AG04449 (cell line): ENCODE measurements at regions not wholly inside any gene's neighbourhood (a gene's known extent, or its start where the extent isn't known, plus 50 kb on each side); places are given as distances from the start of the nearest gene placed in this dataset.

ENCODE experiments used
- CTCF ChIA-PET: fragments of 350-600 bp; formaldehyde crosslinking; extraction: SDS; loops from one replicate; lab custom pipeline; 2021; ENCODE audit warnings: antibody characterized with exemption; lab: Yijun Ruan, JAX
- POLR2A ChIA-PET: fragments of 400-600, 350-600 bp; formaldehyde crosslinking; extraction: SDS; loops from one replicate; lab custom pipeline; 2020; ENCODE audit warnings: antibody characterized with exemption, inconsistent platforms; lab: Yijun Ruan, JAX
- DNase-seq: peaks from one replicate; pipeline ENCODE4 v3.0.0-alpha.2; 2010; ENCODE audit warnings: low read depth, low spot score
- H3K4me3 ChIP-seq: 2 replicates; pipeline ENCODE4 v1.5.1; 2011; ENCODE audit warnings: low read depth, mild to moderate bottlenecking, control low read depth, low read length
- CTCF ChIP-seq: IDR thresholded peaks from one replicate; pipeline ENCODE4 v1.5.1; 2011; ENCODE audit warnings: mild to moderate bottlenecking, moderate library complexity, low read length, control low read depth, inconsistent platforms; ENCODE audit not compliant: insufficient read depth; ENCODE audit errors: missing control alignments

DNA sequence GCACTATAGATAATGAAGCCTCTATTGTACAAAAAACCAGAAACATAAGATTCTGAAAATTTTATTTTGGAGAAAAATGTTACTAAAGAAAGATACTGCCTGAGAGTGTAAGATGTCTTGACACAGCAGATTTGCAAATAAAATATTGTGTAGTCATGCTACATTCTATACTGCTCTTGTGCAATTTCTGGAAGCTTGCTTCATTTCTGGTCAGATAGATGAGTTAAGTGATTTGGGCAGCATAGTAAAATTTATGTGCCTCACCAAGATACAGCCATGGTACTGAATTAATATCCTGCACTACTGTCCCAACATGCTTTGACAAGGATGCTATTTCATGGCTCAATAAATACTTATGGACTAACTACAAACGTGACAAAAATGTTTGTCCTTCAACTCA lies 55.1 kb upstream of the STARD13 start:
- CTCF ChIA-PET = no interaction called here
- H3K4me3 ChIP-seq = no peak overlapping the region
- DNase-seq = no peak
- no peak for TF ChIP-seq CTCF
- POLR2A ChIA-PET = no interaction called here

DNA sequence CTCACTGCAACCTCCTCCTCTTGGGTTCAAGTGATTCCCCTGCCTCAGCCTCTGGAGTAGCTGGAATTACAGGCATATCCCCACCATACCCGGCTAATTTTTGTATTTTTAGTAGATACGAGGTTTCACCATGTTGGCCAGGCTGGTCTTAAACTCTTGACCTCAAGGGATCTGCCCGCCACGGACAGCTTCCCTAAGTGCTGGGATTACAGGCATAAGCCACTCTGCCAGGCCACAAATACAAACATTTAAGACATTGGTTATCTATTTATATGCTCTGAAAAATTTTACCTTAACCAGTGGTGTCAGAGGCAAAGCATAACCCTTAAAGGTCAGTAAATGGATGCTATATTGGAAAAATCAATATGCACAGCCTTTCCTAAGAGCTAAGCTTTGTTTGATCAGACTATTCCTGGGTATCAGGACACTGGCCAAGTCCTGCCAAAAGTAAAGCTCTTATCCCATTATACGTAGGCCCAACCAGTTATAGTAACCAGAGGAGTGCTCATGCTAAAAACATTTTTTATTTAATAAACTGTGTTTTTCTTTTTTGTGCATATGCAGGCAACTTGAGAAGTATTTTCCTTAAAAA lies 56.4 kb upstream of the STARD13 start:
- ChIA-PET POLR2A (no interaction called here), CTCF (no interaction called here)
- H3K4me3 ChIP-seq = no peak overlapping the region
- no peak for TF ChIP-seq CTCF
- DNase-seq = no peak

GRCh38 chr13:33345842-33346241 lies 60.3 kb upstream of the STARD13 start:
- no peak overlapping the region for H3K4me3 ChIP-seq
- ChIA-PET CTCF (interaction anchor here (0.7 to 1.8 kb wide), 3 partner anchors 8 to 197 kb away, joined by 3 to 4 read pairs (median 3); no protein-coding TSS in a partner anchor), POLR2A (no interaction called here)
- no peak for TF ChIP-seq CTCF
- DNase-seq = no peak

DNA sequence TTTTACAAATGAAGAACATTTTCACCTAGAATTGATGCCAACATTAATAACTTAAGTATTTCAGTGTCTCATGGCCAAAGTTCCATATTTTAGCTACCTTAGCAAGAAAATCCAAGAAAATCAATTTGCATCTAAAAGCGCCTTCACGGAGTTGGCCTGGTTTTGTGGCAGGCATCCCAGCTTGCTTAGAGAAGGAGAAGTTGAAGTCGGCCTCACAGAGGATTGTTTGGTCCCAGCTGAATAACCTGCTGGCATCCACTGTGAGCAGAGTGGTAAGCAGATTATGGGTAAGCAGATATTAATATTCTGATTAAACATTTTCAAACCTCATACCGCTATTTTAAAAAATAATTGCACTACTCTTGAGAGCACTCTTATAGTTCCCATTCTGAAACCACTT lies 62.3 kb upstream of the STARD13 start:
- CTCF ChIA-PET = no interaction called here
- no peak overlapping the region for H3K4me3 ChIP-seq
- no peak for DNase-seq
- no peak for TF ChIP-seq CTCF
- POLR2A ChIA-PET = no interaction called here

DNA sequence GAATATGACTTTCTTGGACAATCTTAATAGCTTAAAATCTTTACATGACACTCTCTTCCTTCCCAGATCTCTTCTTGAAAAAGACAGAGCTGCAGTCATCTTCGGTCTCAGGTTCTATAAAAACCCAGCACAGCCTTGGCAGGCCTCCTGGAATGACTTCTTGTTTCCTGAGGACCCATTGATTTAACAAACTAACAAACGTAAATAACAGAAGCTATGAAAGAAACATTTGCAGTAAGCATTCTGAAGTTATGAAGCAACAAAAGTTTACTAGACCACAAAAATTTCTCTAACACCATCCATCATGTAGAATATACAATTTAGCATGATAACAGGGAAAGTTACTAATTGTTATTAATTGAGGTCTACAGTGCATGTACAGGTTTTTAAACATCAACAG lies 62.8 kb upstream of the STARD13 start:
- no peak overlapping the region for H3K4me3 ChIP-seq
- CTCF ChIA-PET = interaction anchor here (0.8 kb wide), 1 partner anchor 195 kb away, joined by 3 read pairs; no protein-coding TSS in a partner anchor
- TF ChIP-seq CTCF = no peak
- no peak for DNase-seq
- POLR2A ChIA-PET = no interaction called here

GRCh38 chr13:33349288-33349985 lies 63.9 kb upstream of the STARD13 start:
- peak overlapping the region; percentile 73 for H3K4me3 ChIP-seq
- DNase-seq = no peak
- ChIA-PET POLR2A (no interaction called here), CTCF (interaction anchor here (1.4 kb wide), 1 partner anchor 21 kb away, joined by 3 read pairs; no protein-coding TSS in a partner anchor)
- TF ChIP-seq CTCF = no peak
